A549 (cell line): ENCODE measurements at regions not wholly inside any gene's neighbourhood (a gene's known extent, or its start where the extent isn't known, plus 50 kb on each side); places are given as distances from the start of the nearest gene placed in this dataset.

ENCODE experiments used
- ATAC-seq, 2 experiments: fragments of 200-7000 bp in 1 of 2; fragments of >200 bp in 1 of 2; cut with Nextera tagmentation in 1 of 2; cut with Tn5 transposase in 1 of 2; 3 replicates each; pipeline versions ENCODE4 v1.8.0 to v1.9.1; 2018 to 2020; ENCODE audit warnings: mild to moderate bottlenecking in 1 of 2, moderate library complexity in 1 of 2
- CTCF ChIA-PET: fragments of 300-600 bp; sonication (Branson Sonifier 250); formaldehyde crosslinking; extraction: SDS; loops from one replicate; lab custom pipeline; 2021; ENCODE audit warnings: antibody characterized with exemption, inconsistent platforms; lab: Yijun Ruan, JAX
- POLR2A ChIA-PET: fragments of 350-600 bp; formaldehyde crosslinking; extraction: SDS; loops from one replicate; lab custom pipeline; 2021; ENCODE audit warnings: antibody characterized with exemption, inconsistent platforms; lab: Yijun Ruan, JAX
- DNase-seq, 2 experiments: peaks; one replicate each; pipeline versions ENCODE4 v3.0.0 to v3.0.0-alpha.2; 2011 to 2016; ENCODE audit warnings: low read depth in 1 of 2, low spot score in 1 of 2
- FAIRE-seq: peaks from 2 replicates; lab custom pipeline; 2011; peaks lifted over from hg19 to GRCh38; lab: Jason Lieb, UNC
- H3K27ac ChIP-seq, 2 experiments: fragments of >200 bp; sonication (Bioruptor Twin); formaldehyde crosslinking; 3 replicates each; pipeline ENCODE4 v1.5.1; 2016 to 2017
- H3K4me1 ChIP-seq: fragments of >200 bp; sonication (Bioruptor Twin); formaldehyde crosslinking; 3 replicates; pipeline ENCODE4 v1.6.1; 2016
- H3K4me2 ChIP-seq: fragments of >200 bp; sonication (Bioruptor Twin); formaldehyde crosslinking; 3 replicates; pipeline ENCODE4 v1.6.1; 2016
- H3K4me3 ChIP-seq: fragments of >200 bp; sonication (Bioruptor Twin); formaldehyde crosslinking; 3 replicates; pipeline ENCODE4 v1.5.1; 2016
- H3K9me3 ChIP-seq: fragments of >200 bp; sonication (Bioruptor Twin); formaldehyde crosslinking; 3 replicates; pipeline ENCODE4 v1.6.1; 2016
- BCL3 ChIP-seq: fragments of >200 bp; sonication (Bioruptor Twin); formaldehyde crosslinking; IDR thresholded peaks from 3 replicates; pipeline ENCODE4 v1.6.1; 2016
- CBX8 ChIP-seq: fragments of 200-600 bp; sonication (generic); IDR thresholded peaks from 2 replicates; pipeline ENCODE4 v1.6.1; 2016
- CEBPB ChIP-seq, 2 experiments: fragments of >200 bp in 1 of 2; sonication (Bioruptor Twin) in 1 of 2; formaldehyde crosslinking in 1 of 2; IDR thresholded peaks; 2 replicates each; pipeline ENCODE4 v1.6.1; 2012 to 2016
- CHD2 ChIP-seq: fragments of 150-350 bp; IDR thresholded peaks from 2 replicates; pipeline ENCODE4 v1.6.1; 2014; ENCODE audit warnings: low read length; ENCODE audit not compliant: partially characterized antibody
- CHD4 ChIP-seq: fragments of 200-600 bp; sonication (generic); IDR thresholded peaks from 2 replicates; pipeline ENCODE4 v1.6.1; 2016; ENCODE audit warnings: antibody characterized with exemption, mild to moderate bottlenecking, borderline replicate concordance
- GATA3 ChIP-seq: IDR thresholded peaks from 2 replicates; pipeline ENCODE4 v1.6.1; 2012; ENCODE audit warnings: borderline replicate concordance
- HES2 ChIP-seq: fragments of >200 bp; sonication (Bioruptor Twin); formaldehyde crosslinking; IDR thresholded peaks from 2 replicates; pipeline ENCODE4 v1.6.1; 2016
- HOXA7 ChIP-seq: fragments of 250-450 bp; sonication (Bioruptor Pico); IDR thresholded peaks from 2 replicates; pipeline ENCODE4 v1.5.0; 2020; ENCODE audit warnings: mild to moderate bottlenecking, moderate library complexity
- HOXB5 ChIP-seq: fragments of 250-450 bp; sonication (Bioruptor Pico); IDR thresholded peaks from 2 replicates; pipeline ENCODE4 v1.5.0; 2020; ENCODE audit warnings: mild to moderate bottlenecking, moderate library complexity
- JUN ChIP-seq, 2 experiments: fragments of >200 bp; sonication (Bioruptor Twin); formaldehyde crosslinking; IDR thresholded peaks; 2 replicates in 1 of 2; 3 replicates in 1 of 2; pipeline ENCODE4 v1.6.1; 2016 to 2017
- MAFK ChIP-seq: fragments of 450-650 bp; IDR thresholded peaks from 2 replicates; pipeline ENCODE4 v1.6.1; 2014; ENCODE audit not compliant: partially characterized antibody
- MAZ ChIP-seq: fragments of 150-350 bp; IDR thresholded peaks from 2 replicates; pipeline ENCODE4 v1.6.1; 2014; ENCODE audit warnings: antibody characterized with exemption, low read depth, low read length, borderline replicate concordance
- MYC ChIP-seq: IDR thresholded peaks from 2 replicates; pipeline ENCODE4 v1.6.1; 2012; ENCODE audit warnings: mild to moderate bottlenecking, inconsistent platforms, low read length, improper control_type of control experiment, borderline replicate concordance
- NPAS2 ChIP-seq: fragments of 250-450 bp; sonication (Bioruptor Pico); IDR thresholded peaks from 2 replicates; pipeline ENCODE4 v1.8.0; 2022; ENCODE audit warnings: mild to moderate bottlenecking, moderate library complexity, borderline replicate concordance
- RARB ChIP-seq: fragments of 250-450 bp; sonication (Bioruptor Pico); IDR thresholded peaks from 2 replicates; pipeline ENCODE4 v1.8.0; 2021; ENCODE audit warnings: mild to moderate bottlenecking, moderate library complexity
- RNF2 ChIP-seq: fragments of 200-600 bp; sonication (generic); IDR thresholded peaks from 2 replicates; pipeline ENCODE4 v1.6.1; 2016; ENCODE audit warnings: low read depth, mild to moderate bottlenecking, antibody characterized with exemption, moderate library complexity, borderline replicate concordance
- ZNF302 ChIP-seq: fragments of 250-450 bp; sonication (Bioruptor Pico); IDR thresholded peaks from 2 replicates; pipeline ENCODE4 v1.9.0; 2021; ENCODE audit warnings: inconsistent platforms, mild to moderate bottlenecking, moderate library complexity
- ZSCAN20 ChIP-seq: fragments of 250-450 bp; sonication (Bioruptor Pico); IDR thresholded peaks from 2 replicates; pipeline ENCODE4 v1.8.0; 2022; ENCODE audit warnings: mild to moderate bottlenecking, moderate library complexity
- WGBS: methylation state at CpG from one replicate; pipeline ENCODE4 v1.1.6; 2017; ENCODE audit errors: missing lambda C conversion rate; 5-methylcytosine and 5-hydroxymethylcytosine counted together

GRCh38 chr14:56944397-56944796 is 134.1 kb upstream of the OTX2 start:
- CTCF ChIA-PET: no interaction called here
- Histone ChIP-seq H3K27ac (no peak overlapping the region), H3K4me2 (no peak overlapping the region), H3K4me3 (no peak overlapping the region), H3K4me1 (no peaks in the 10 kb centered on the region), H3K9me3 (no peaks in the 10 kb centered on the region)
- ATAC-seq: no peak
- no peak for FAIRE-seq
- WGBS: 47% methylated on average over 2 of the region's 2 CpGs
- no peak for TF ChIP-seq GATA3
- no peak for DNase-seq
- POLR2A ChIA-PET: no interaction called here

- TF ChIP-seq ZNF302 (no peak), RNF2 (no peak), MAZ (no peak), CBX8 (no peak), CHD4 (no peak), NPAS2 (CRISPR knock-in tag) (no peak), HES2 (no peak), CHD2 (no peak), ZSCAN20 (CRISPR knock-in tag) (no peak), MYC (no peak), HOXB5 (CRISPR knock-in tag) (no peak)
- ATAC-seq (no peak), DNase-seq (no peak), FAIRE-seq (no peak)
- ChIA-PET CTCF (no interaction called here), POLR2A (no interaction called here)
- no peak overlapping the region for H3K4me2 ChIP-seq
- H3K9me3 ChIP-seq: no peaks in the 10 kb centered on the region
- no peaks in the 10 kb centered on the region for H3K4me1 ChIP-seq
- H3K27ac ChIP-seq: no peak overlapping the region
- H3K4me3 ChIP-seq: no peak overlapping the region
These were observed 123.2 kb upstream of the OTX2 start for GRCh38 chr14:56933446-56933845.

- DNase-seq (no peak), FAIRE-seq (no peak), ATAC-seq (no peak)
- no peaks in the 10 kb centered on the region for H3K4me1 ChIP-seq
- no peak overlapping the region for H3K4me2 ChIP-seq
- H3K9me3 ChIP-seq: peaks cover 7% of the 10 kb centered on the region; the same call in 2 of the 3 replicates
- TF ChIP-seq MAFK: peak; percentile 68
- no peak for TF ChIP-seq HOXA7 (CRISPR knock-in tag)
- CTCF ChIA-PET: no interaction called here
- POLR2A ChIA-PET: no interaction called here
- H3K27ac ChIP-seq: no peak overlapping the region
- H3K4me3 ChIP-seq: no peak overlapping the region
- WGBS: 4% methylated on average over 3 of the region's 3 CpGs
These were observed 108.7 kb upstream of the OTX2 start for GRCh38 chr14:56918849-56919574.

GRCh38 chr14:56905282-56905681 is 95.0 kb upstream of the OTX2 start:
- CTCF ChIA-PET: no interaction called here
- H3K4me3 ChIP-seq: no peak overlapping the region
- TF ChIP-seq CEBPB (IDR thresholded peaks at IDR 0.05): no peak
- TF ChIP-seq JUN (IDR thresholded peaks at IDR 0.05): no peak
- no peak for TF ChIP-seq RARB
- no peak for TF ChIP-seq BCL3
- TF ChIP-seq, all 56 proteins: peak for 0
- 1% methylated on average over 5 of the region's 5 CpGs for WGBS
- no peak overlapping the region for H3K4me2 ChIP-seq
- H3K27ac ChIP-seq: no peak overlapping the region
- no peak for FAIRE-seq
- no peak for DNase-seq
- no peaks in the 10 kb centered on the region for H3K4me1 ChIP-seq
- H3K9me3 ChIP-seq: no peaks in the 10 kb centered on the region
- ATAC-seq: no peak
- POLR2A ChIA-PET: no interaction called here
